Umbilical cord (tissue), 1 donor: ENCODE measurements at regions not wholly inside any gene's neighbourhood (a gene's known extent, or its start where the extent isn't known, plus 50 kb on each side); places are given as distances from the start of the nearest gene placed in this dataset.
A peak's percentile ranks its signal among the peaks of the same experiment; 100 is the strongest.
"Not testable (repeated sequence)": the region's sequence is repeated elsewhere in the genome, so short reads cannot be mapped to it uniquely, and the experiment has no call there.

ENCODE experiments used
- DNase-seq: peaks from one replicate; pipeline ENCODE4 v3.0.0-alpha.2; 2015; ENCODE audit warnings: low spot score

DNA sequence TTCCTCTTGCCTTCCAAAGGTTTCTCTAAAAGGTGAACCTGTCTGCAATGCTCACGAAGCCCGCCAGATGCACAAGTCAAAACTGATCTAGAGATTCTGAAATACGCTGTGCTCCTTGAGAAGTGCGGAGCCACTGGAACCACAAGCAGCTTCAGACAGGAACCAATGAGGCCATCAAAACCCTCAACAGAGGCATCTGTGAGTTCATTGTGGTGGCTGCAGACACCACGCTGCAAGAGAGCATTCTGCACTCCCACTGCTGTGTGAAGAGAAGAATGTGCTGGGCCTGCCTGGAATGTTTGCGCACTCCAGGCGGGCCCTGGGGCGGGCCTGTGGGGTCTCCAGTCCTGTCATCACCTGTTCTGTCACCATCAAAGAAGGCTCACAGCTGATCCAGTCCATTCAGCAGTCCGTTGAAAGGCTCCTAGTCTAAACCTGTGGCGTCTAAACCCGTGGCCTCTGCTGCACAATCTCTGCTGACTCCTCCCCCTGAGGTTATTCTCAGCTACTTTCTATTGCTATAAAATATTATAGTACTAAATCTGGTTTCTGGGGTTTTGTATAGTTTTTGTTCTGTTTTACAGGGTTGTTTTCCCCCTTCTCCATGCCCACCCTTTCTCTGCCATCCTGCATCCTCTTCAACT lies 187.4 kb downstream of the FAM72C start:
- DNase-seq: not testable (repeated sequence)

GRCh38 chr1:143778178-143778577 lies 193.6 kb downstream of the FAM72C start:
- DNase-seq: not testable (repeated sequence)

DNA sequence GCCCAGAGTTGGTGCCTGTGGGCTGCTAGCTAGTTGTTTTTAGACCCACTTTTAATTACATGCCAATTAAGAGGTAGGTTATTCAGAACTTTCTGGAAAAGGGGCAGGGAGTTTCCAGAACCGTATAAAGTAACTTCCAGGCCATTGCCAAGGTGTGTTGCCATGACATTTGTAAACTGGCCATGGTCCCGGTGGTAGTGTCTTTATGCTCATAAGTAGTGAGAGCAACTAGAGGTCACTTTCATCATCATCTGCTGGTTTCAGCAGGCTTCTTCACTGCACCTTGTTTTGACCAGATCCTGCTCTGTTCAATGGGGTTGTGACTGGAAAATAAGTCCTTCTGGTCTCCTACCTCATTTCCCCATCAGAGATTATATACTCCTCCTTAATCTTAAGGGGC lies 207.0 kb downstream of the FAM72C start:
- DNase-seq: not testable (repeated sequence)

DNA sequence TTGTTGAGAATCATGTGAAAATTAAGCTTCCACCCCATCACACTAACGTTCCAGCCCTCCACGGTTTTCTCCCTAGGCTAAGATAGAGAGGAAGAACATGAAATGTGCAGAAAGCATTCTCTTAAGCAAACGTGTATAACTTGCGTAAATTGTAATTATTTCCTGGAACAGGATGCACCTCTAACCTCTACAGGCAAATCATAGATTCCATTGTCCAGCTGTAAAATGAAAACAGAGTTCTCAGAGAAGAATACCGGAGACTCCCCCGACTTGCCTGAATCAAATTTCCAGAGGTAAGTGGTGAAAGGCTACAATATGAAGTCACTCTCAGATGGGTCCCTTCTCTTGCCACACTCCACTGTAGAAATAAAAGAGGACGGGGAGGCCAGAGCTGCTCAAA lies 211.4 kb downstream of the FAM72C start:
- DNase-seq: not testable (repeated sequence)

DNA sequence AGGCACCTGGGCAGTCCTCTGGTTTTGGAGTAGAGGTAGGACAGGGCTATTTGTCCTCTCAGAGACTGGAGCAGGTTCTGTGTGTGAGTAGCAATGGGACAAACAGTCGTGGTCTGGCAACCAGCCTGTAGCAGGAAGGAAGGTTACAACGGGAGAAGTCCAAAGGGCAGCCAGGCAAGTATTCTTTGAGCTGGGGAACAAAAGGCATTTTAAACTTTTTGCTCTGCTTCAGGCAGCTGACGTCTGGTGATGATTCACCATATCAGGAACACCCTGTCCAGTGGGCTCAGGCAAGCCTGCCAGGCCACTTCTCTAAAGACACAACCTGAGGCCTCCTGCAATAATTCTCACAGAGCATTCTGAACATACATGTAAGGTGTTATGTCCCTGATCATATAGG lies 215.8 kb downstream of the FAM72C start:
- not testable (repeated sequence) for DNase-seq

DNA sequence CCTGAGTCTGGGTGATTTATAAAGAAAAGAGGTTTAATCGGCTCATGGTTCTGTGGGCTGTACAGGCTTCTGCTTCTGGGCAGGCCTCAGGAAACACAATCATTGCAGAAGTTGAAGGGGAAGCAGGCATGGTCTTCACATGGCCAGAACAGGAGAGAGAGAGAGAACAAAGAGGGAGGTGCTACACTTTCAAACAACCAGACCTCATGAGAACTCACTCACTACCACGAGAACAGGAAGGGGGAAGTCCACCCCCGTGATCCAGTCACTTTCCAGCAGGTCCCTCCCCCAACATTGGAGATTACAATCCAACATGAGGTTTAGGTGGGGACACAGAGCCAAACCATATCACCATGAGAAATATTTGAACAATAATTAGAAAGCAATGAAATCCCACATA lies 222.9 kb downstream of the FAM72C start:
- DNase-seq: no peak

DNA sequence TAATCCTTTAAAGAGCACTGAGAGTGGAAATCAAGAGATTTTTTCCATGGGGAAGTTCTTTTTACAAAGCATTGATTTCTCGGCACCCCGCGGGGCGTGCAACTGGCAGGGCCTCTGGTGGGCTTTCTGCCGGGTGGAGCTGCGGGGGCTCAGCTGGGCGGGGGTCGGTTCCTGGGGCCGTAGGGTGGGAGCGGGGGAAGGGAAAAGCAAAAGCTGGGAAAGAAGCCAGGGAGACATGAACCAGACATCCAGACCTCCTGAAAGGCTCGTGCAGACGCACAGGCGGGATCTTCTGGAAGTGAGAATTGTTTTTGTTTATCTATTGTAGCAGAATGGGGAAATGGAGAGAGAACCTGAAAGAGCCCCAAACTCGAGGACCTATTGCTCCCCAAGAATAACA lies 235.2 kb downstream of the FAM72C start:
- peak; percentile 14 for DNase-seq

- DNase-seq: peak; percentile 47
Observed at GRCh38 chr1:143735764-143736461, 235.9 kb downstream of the FAM72C start.

DNA sequence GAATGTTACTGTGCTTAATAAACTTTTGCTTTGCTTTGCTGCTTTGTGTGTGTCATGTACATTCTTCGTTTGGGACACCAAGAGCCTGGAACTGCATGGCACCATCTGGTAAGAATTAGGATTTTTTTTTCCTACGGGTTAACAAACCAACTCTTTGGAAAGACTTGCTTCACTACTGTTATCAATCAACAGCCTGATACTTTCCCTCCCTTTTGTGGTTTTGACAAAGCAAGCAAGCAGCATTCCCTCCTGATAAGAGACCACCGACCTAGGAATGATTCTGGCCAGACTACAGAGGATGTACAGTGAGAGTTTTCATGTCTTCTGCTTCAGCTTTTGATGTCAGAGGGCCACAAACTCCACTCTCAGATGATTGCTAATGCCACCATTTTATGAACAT lies 237.5 kb downstream of the FAM72C start:
- not testable (repeated sequence) for DNase-seq

- DNase-seq: not testable (repeated sequence)
Observed at GRCh38 chr1:143730890-143731289, 240.9 kb downstream of the FAM72C start.

- DNase-seq: peak; percentile 12
Observed at GRCh38 chr1:143729449-143730111, 242.2 kb downstream of the FAM72C start.

DNA sequence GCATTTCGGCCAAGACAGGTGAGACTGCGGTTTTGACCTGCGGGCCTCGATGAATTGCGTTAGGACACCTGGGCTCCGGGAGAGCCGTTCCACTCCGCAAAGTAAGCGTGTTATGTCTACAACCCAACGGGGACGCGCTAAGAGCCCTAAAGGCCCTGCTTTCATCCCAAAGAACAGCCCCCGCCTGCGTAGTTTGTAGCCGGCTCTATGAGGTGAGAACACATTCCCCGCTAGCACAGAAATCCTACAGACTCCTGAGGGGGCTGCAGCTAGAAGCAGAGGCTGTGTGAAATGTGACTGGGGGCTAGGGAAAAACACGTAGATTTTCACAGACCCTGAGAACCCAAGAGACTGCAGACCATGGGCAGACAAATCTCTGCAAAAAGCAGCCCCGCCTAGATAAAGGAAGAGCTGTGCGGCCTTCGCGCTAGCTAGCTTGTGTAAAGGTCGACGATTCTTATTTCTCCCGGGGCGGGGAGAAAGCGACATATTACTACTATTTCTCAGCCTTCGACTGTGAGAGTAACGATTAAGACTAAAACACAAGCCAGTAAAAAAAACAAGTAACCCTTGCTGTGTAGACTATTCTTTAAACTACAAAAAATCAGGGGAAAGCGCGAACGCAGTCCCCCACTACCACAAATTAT lies 242.9 kb downstream of the FAM72C start:
- not testable (repeated sequence) for DNase-seq

GRCh38 chr1:143727263-143727662 lies 244.5 kb downstream of the FAM72C start:
- DNase-seq: no peak

DNA sequence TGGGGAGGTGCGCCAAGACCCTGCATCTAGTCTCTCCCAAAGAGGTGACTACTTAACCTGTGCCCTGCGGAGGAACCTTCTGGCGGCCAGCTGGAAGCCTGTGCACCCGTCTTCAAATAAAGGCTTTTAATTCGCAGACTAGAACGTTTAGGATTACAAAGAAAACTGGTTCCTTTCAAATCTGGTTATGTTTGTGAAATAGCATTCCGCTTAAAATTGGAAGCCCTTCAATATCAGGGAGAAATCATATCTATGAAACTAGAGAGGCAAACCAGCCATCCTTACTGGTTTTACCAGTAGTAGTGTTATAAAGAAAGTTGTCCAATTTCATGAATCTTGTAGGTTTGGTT lies 250.8 kb downstream of the FAM72C start:
- no peak for DNase-seq

DNA sequence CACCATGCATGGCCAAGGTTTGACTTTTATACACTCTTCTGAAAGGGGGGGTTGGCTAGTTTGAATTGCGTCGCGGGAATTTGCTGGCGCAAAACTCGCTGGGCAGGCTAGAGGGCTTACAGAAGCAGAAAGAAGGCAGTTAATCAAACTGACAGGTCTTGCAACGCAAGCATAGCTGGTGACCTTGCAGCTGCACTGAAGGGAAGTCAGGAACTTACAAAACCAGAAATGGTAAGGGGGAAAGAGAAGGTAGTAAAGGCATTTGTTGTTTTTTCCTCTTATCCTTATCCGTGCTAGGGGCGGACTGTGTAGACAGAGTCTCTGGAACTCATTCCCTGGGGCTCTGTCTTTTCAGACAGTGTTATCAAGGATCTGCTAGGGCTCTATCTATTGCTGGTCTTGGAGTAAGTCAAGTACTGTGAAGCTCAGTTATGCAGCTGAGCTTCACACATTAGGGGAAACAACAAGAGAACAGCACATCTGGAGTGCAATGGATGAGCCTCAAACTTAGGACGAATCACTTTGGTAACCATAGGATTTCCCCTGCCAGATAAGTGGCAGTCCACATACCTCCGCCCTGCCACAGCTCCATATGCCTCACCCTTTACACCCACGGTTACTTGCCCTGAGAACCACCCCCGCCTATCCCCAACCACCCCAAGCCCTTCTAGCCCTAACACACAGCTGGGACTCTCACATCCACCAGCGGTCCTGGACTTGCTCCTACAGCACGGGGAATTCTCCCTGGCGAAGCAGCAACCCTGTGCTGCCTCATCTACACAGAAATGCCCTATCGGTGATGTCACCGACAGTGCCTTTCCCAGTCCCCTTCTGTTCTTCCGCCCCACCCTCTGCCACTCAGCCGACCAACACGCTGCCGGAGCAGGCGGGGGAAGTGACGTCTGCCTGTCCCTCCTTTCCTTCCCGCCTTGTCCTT lies 251.4 kb downstream of the FAM72C start:
- DNase-seq: peak; percentile 83

DNA sequence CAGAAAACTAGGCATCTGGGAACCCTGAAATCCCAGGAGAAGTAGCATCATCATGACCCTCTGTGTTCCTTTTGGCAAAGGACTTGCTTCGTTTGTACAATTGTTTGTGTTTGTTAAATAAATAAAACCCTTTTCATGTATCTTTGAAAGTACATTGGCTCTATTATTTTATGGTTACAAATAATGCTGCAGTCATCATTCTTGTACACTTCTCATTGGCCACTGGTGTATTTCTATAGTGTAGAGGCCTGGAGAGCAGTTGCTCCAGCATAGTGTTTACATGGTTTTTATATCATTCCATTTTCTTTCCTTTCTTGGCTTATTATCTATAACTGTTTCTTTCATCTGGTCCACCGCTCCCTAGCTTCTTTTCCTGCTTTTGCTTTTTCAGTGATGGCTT lies 253.3 kb downstream of the FAM72C start:
- DNase-seq: no peak

GRCh38 chr1:143718021-143718420 lies 253.8 kb downstream of the FAM72C start:
- no peak for DNase-seq

- DNase-seq: no peak
Observed at GRCh38 chr1:143717434-143717833, 254.4 kb downstream of the FAM72C start.

GRCh38 chr1:143714913-143715312 lies 256.9 kb downstream of the FAM72C start:
- not testable (repeated sequence) for DNase-seq

DNA sequence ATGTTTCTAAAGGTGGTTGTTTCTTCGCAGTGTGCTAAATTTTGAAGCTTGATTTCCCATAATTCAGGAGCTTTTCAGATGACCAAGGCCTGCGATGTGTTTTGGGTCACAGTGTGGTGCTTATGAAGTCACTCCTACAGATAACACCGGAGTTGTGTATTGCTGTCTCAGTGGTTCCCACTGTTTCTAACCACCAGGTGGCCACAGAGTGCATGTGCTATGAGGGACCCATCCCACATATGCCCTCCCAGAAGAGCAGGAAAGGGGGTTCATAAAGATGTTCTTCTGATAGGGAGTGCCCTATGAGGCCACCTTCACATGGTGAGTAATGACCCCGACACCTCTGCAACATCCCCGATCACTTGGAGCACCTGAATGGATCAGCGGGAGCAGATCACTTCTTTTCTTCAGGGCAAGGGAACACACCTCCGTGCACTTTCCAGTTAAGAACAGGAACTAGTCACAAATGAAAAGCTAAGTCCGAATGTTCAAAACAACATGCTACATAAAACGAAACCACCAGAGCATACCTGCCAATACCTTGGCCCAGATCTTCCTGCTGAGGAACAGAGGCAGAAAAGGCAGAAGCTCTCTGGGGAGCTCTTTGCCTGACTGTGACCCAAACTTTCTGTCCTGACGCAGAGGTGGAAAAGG lies 262.1 kb downstream of the FAM72C start:
- DNase-seq: peak; percentile 23

GRCh38 chr1:143702739-143703138 lies 269.0 kb downstream of the FAM72C start:
- not testable (repeated sequence) for DNase-seq
